ENCODE measurements at regions not wholly inside any gene's neighbourhood (a gene's known extent, or its start where the extent isn't known, plus 50 kb on each side); places are given as distances from the start of the nearest gene placed in this dataset.

- TF ChIP-seq CTCF (IDR thresholded peaks at IDR 0.05; ENCODE audit: insufficient read depth, low read length, poor library complexity, severe bottlenecking): no peak
- TF ChIP-seq EZH2phosphoT487 (conservative IDR thresholded peaks at IDR 0.05; ENCODE audit: low read length): no peak
Measured at GRCh38 chr13:38417727-38418126, 68.1 kb downstream of the UFM1 start.

Measured in SU-DHL-6 (cell line).